OCI-LY1 (cell line): ENCODE measurements at regions not wholly inside any gene's neighbourhood (a gene's known extent, or its start where the extent isn't known, plus 50 kb on each side); places are given as distances from the start of the nearest gene placed in this dataset.

Experiments
- EZH2 ChIP-seq: fragments of 200-600 bp; sonication (generic), shearing (Covaris generic); IDR thresholded peaks from 2 replicates; pipeline ENCODE4 v1.8.0; 2017; ENCODE audit warnings: borderline replicate concordance, mixed run types, mild to moderate bottlenecking, antibody characterized with exemption, low read length, moderate library complexity, mixed read lengths
- TF ChIP-seq, protein P1 (sequence below): fragments of 200-600 bp; sonication (generic), shearing (Covaris generic); IDR thresholded peaks from 2 replicates; pipeline ENCODE4 v1.5.1; 2017; ENCODE audit warnings: mild to moderate bottlenecking, antibody characterized with exemption, low read length, moderate library complexity, mixed read lengths

DNA sequence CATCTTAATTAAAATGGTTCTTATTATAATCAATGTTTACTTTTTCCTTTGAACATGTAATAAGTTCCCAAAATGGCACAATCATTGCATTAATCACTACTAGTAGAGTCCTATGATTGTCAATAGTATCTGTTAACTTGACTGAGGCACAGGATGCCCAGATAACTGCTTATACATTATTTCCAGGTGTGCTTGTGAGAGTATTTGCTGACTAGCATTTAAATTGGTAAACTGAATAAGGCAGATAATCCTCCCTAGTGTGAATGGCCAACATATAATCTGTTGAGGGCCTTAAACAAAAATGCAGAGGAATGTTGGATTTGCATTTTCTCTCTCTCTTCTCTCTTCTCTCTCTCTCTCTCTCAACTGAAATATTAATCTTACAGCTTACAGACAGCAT is 999.3 kb upstream of the TMPRSS15 start:
- TF ChIP-seq, protein P1, sequence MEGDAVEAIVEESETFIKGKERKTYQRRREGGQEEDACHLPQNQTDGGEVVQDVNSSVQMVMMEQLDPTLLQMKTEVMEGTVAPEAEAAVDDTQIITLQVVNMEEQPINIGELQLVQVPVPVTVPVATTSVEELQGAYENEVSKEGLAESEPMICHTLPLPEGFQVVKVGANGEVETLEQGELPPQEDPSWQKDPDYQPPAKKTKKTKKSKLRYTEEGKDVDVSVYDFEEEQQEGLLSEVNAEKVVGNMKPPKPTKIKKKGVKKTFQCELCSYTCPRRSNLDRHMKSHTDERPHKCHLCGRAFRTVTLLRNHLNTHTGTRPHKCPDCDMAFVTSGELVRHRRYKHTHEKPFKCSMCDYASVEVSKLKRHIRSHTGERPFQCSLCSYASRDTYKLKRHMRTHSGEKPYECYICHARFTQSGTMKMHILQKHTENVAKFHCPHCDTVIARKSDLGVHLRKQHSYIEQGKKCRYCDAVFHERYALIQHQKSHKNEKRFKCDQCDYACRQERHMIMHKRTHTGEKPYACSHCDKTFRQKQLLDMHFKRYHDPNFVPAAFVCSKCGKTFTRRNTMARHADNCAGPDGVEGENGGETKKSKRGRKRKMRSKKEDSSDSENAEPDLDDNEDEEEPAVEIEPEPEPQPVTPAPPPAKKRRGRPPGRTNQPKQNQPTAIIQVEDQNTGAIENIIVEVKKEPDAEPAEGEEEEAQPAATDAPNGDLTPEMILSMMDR = no peak
- TF ChIP-seq EZH2 = no peak
